GM13977 (cell line): ENCODE measurements at regions not wholly inside any gene's neighbourhood (a gene's known extent, or its start where the extent isn't known, plus 50 kb on each side); places are given as distances from the start of the nearest gene placed in this dataset.

Experiments used
- DNase-seq: peaks from one replicate; pipeline ENCODE4 v3.0.0; 2012; ENCODE audit warnings: low spot score
- CTCF ChIP-seq: IDR thresholded peaks from 2 replicates; pipeline ENCODE4 v1.5.1; 2012; ENCODE audit warnings: mild to moderate bottlenecking, control low read depth; ENCODE audit not compliant: insufficient read depth; ENCODE audit errors: extremely low read depth, missing control alignments
- in situ Hi-C: fragments of 300-500 bp; cut with MboI; formaldehyde crosslinking; loops from one replicate; pipeline ENCODE4 v1.12.0; 2022; ENCODE audit warnings: low sequenced_read_pairs, low pct_unique_long_range_greater_than_20kb, mixed read lengths, inconsistent platforms; ENCODE audit not compliant: unreplicated experiment

GRCh38 chr4:125365731-125366130 lies 51.0 kb downstream of the FAT4 start:
- in situ Hi-C loops = no loop called here
- DNase-seq = no peak
- TF ChIP-seq CTCF = no peak

GRCh38 chr4:125368146-125368545 lies 53.4 kb downstream of the FAT4 start:
- TF ChIP-seq CTCF = no peak
- in situ Hi-C loops = no loop called here
- no peak for DNase-seq

GRCh38 chr4:125368671-125369081 lies 53.9 kb downstream of the FAT4 start:
- no peak for DNase-seq
- in situ Hi-C loops = no loop called here
- no peak for TF ChIP-seq CTCF

GRCh38 chr4:125369098-125369497 lies 54.3 kb downstream of the FAT4 start:
- TF ChIP-seq CTCF = no peak
- DNase-seq = no peak
- in situ Hi-C loops = no loop called here

- DNase-seq = no peak
- TF ChIP-seq CTCF = no peak
- in situ Hi-C loops = no loop called here
Observed at GRCh38 chr4:125370478-125370877, 55.7 kb downstream of the FAT4 start.

- in situ Hi-C loops = no loop called here
- DNase-seq = no peak
- TF ChIP-seq CTCF = no peak
Observed at GRCh38 chr4:125382995-125383394, 68.2 kb downstream of the FAT4 start.

- no peak for TF ChIP-seq CTCF
Observed at GRCh38 chr4:125387770-125388169, 73.0 kb downstream of the FAT4 start.

More at GRCh38 chr4:125387770-125388169, 73.0 kb downstream of the FAT4 start:
- no peak for DNase-seq
- in situ Hi-C loops = no loop called here
